Liver (tissue), 8 donors: ENCODE measurements at regions not wholly inside any gene's neighbourhood (a gene's known extent, or its start where the extent isn't known, plus 50 kb on each side); places are given as distances from the start of the nearest gene placed in this dataset.

ENCODE experiments used
- DNase-seq: peaks from one replicate; pipeline ENCODE4 v3.0.0-alpha.2; 2017; ENCODE audit warnings: low spot score
- H3K27ac ChIP-seq, 2 donors: one replicate each; pipeline ENCODE4 v1.7.0; 2013; ENCODE audit warnings: inconsistent platforms in 2 of 2, low read length in 2 of 2, control low read depth in 1 of 2, low read depth in 1 of 2, mild to moderate bottlenecking in 1 of 2
- H3K27me3 ChIP-seq, 4 donors: one replicate each; pipeline versions ENCODE4 v1.6.1 to v1.7.0; 2013; ENCODE audit warnings: low read length in 3 of 4, inconsistent platforms in 1 of 4, mild to moderate bottlenecking in 1 of 4, moderate library complexity in 1 of 4; ENCODE audit not compliant: control insufficient read depth in 4 of 4, insufficient read depth in 4 of 4
- H3K36me3 ChIP-seq, 4 donors: one replicate each; pipeline versions ENCODE4 v1.6.1 to v1.7.0; 2013; ENCODE audit warnings: low read length in 3 of 4, mild to moderate bottlenecking in 3 of 4, low read depth in 1 of 4, moderate library complexity in 1 of 4; ENCODE audit not compliant: control insufficient read depth in 4 of 4, insufficient read depth in 3 of 4
- H3K4me1 ChIP-seq, 4 donors: one replicate each; pipeline versions ENCODE4 v1.6.1 to v1.7.0; 2013; ENCODE audit warnings: low read length in 3 of 4, mild to moderate bottlenecking in 3 of 4, moderate library complexity in 1 of 4; ENCODE audit not compliant: control insufficient read depth in 4 of 4, insufficient read depth in 4 of 4
- H3K4me3 ChIP-seq, 3 donors: one replicate each; pipeline versions ENCODE4 v1.6.1 to v1.7.0; 2013; ENCODE audit warnings: low read length in 3 of 3, control low read depth in 1 of 3, low read depth in 1 of 3, mild to moderate bottlenecking in 1 of 3
- H3K9ac ChIP-seq, 2 donors: one replicate each; pipeline ENCODE4 v1.7.0; 2013; ENCODE audit warnings: low read length in 2 of 2, mild to moderate bottlenecking in 2 of 2, moderate library complexity in 2 of 2, control low read depth in 1 of 2, low read depth in 1 of 2
- H3K9me3 ChIP-seq, 4 donors: one replicate each; pipeline versions ENCODE4 v1.6.1 to v1.7.0; 2013; ENCODE audit warnings: low read length in 3 of 4; ENCODE audit not compliant: control insufficient read depth in 4 of 4
- CTCF ChIP-seq: fragments of 150-350 bp; IDR thresholded peaks from 2 replicates; pipeline ENCODE4 v1.5.1; 2017; ENCODE audit warnings: improper control_type of control experiment, low read depth, low read length; ENCODE audit not compliant: missing input control
- EGR1 ChIP-seq, 2 donors: IDR thresholded peaks; 2 replicates each; pipeline ENCODE4 v1.6.1; 2016 to 2018; ENCODE audit warnings: antibody characterized with exemption in 2 of 2, low read depth in 2 of 2
- FOXA2 ChIP-seq: IDR thresholded peaks from 2 replicates; pipeline ENCODE4 v1.6.1; 2016; ENCODE audit warnings: antibody characterized with exemption
- GABPA ChIP-seq, 2 donors: IDR thresholded peaks in 1 of 2; conservative IDR thresholded peaks in 1 of 2; 2 replicates each; pipeline ENCODE4 v1.6.1; 2016; ENCODE audit warnings: antibody characterized with exemption in 2 of 2, mild to moderate bottlenecking in 1 of 2, moderate library complexity in 1 of 2
- HNF4A ChIP-seq, 2 donors: conservative IDR thresholded peaks; 2 replicates each; pipeline ENCODE4 v1.6.1; 2016; ENCODE audit warnings: antibody characterized with exemption in 2 of 2, mild to moderate bottlenecking in 2 of 2
- HNF4G ChIP-seq: IDR thresholded peaks from 2 replicates; pipeline ENCODE4 v1.6.1; 2016; ENCODE audit warnings: antibody characterized with exemption
- JUND ChIP-seq, 2 donors: IDR thresholded peaks; 2 replicates each; pipeline ENCODE4 v1.6.1; 2016; ENCODE audit warnings: antibody characterized with exemption in 2 of 2
- NR2F2 ChIP-seq: IDR thresholded peaks from 2 replicates; pipeline ENCODE4 v1.6.1; 2016; ENCODE audit warnings: antibody characterized with exemption
- RAD21 ChIP-seq, 2 donors: IDR thresholded peaks; 2 replicates each; pipeline ENCODE4 v1.6.1; 2016; ENCODE audit warnings: antibody characterized with exemption in 2 of 2, mild to moderate bottlenecking in 2 of 2
- REST ChIP-seq: IDR thresholded peaks from 2 replicates; pipeline ENCODE4 v1.6.1; 2016; ENCODE audit warnings: antibody characterized with exemption, mild to moderate bottlenecking
- RXRA ChIP-seq, 2 donors: IDR thresholded peaks; 2 replicates each; pipeline ENCODE4 v1.6.1; 2017 to 2018; ENCODE audit warnings: antibody characterized with exemption in 2 of 2, mild to moderate bottlenecking in 1 of 2
- SP1 ChIP-seq: IDR thresholded peaks from 2 replicates; pipeline ENCODE4 v1.6.1; 2018; ENCODE audit warnings: antibody characterized with exemption, mild to moderate bottlenecking
- YY1 ChIP-seq: IDR thresholded peaks from 2 replicates; pipeline ENCODE4 v1.6.1; 2016; ENCODE audit warnings: antibody characterized with exemption, mild to moderate bottlenecking
- WGBS: extraction: QIAGEN DNeasy Blood & Tissue Kit; methylation state at CpG from one replicate; pipeline ENCODE4 v1.1.7; 2013; 5-methylcytosine and 5-hydroxymethylcytosine counted together
- TF ChIP-seq, protein P1 (sequence below): IDR thresholded peaks from 2 replicates; pipeline ENCODE4 v1.6.1; 2016; ENCODE audit warnings: antibody characterized with exemption
- TF ChIP-seq, protein P2 (sequence below): IDR thresholded peaks from 2 replicates; pipeline ENCODE4 v1.6.1; 2016; ENCODE audit warnings: antibody characterized with exemption
- TF ChIP-seq, protein P3 (sequence below): IDR thresholded peaks from 2 replicates; pipeline ENCODE4 v1.6.1; 2016; ENCODE audit warnings: antibody characterized with exemption
- donor health status: healthy.
- donor health status: healthy.
- donor health status: healthy.
- donor health status: healthy.
- donor health status: healthy.

- H3K9me3 ChIP-seq, result no peaks in the 10 kb centered on the region
- TF ChIP-seq YY1, result no peak
- no peak for TF ChIP-seq HNF4A (conservative IDR thresholded peaks at IDR 0.05)
- TF ChIP-seq, protein P1, sequence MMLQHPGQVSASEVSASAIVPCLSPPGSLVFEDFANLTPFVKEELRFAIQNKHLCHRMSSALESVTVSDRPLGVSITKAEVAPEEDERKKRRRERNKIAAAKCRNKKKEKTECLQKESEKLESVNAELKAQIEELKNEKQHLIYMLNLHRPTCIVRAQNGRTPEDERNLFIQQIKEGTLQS, result no peak
- no peak for TF ChIP-seq REST
- no peak for TF ChIP-seq FOXA2
- no peak overlapping the region for H3K27ac ChIP-seq
- no peak overlapping the region for H3K4me3 ChIP-seq
- H3K9ac ChIP-seq, result no peak overlapping the region
- H3K27me3 ChIP-seq, result no peaks in the 10 kb centered on the region
- 91% methylated on average over 1 of the region's 1 CpG for WGBS
- DNase-seq, result no peak
- no peaks in the 10 kb centered on the region for H3K36me3 ChIP-seq
- H3K4me1 ChIP-seq, result no peaks in the 10 kb centered on the region
Observed at GRCh38 chr6:125471667-125472066, 169.9 kb upstream of the HDDC2 start.

DNA sequence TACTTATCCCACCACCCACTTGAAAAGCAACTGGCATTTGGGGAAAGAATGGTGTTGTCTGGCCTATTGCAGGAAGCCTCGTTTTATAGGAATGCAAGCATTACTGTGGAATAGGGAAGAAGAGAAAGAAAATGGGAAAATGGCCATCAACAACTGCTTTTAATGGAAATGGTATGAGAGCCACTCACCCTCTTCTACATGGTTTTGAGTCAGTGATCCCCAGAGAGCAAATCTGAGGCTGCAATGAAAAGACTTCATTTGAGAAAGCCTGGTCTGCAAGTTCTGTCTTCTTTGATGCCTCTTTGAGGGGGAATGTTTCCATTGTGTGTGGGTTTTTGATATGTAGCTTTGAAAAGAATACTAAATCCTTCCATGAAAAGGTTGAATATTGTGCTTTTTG lies 172.3 kb upstream of the HDDC2 start:
- Histone ChIP-seq H3K4me3 (no peak overlapping the region), H3K9ac (no peak overlapping the region), H3K4me1 (no peaks in the 10 kb centered on the region), H3K36me3 (no peaks in the 10 kb centered on the region), H3K27me3 (no peaks in the 10 kb centered on the region), H3K9me3 (no peaks in the 10 kb centered on the region), H3K27ac (no peak overlapping the region)
- DNase-seq, result no peak
- TF ChIP-seq, protein P2, sequence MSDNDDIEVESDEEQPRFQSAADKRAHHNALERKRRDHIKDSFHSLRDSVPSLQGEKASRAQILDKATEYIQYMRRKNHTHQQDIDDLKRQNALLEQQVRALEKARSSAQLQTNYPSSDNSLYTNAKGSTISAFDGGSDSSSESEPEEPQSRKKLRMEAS, result no peak
- TF ChIP-seq JUND (IDR thresholded peaks at IDR 0.05), result no peak
- no peak for TF ChIP-seq NR2F2
- no peak for TF ChIP-seq FOXA2
- TF ChIP-seq CTCF, result no peak
- no peak for TF ChIP-seq HNF4A (conservative IDR thresholded peaks at IDR 0.05)
- TF ChIP-seq SP1, result no peak
- TF ChIP-seq, protein P3, sequence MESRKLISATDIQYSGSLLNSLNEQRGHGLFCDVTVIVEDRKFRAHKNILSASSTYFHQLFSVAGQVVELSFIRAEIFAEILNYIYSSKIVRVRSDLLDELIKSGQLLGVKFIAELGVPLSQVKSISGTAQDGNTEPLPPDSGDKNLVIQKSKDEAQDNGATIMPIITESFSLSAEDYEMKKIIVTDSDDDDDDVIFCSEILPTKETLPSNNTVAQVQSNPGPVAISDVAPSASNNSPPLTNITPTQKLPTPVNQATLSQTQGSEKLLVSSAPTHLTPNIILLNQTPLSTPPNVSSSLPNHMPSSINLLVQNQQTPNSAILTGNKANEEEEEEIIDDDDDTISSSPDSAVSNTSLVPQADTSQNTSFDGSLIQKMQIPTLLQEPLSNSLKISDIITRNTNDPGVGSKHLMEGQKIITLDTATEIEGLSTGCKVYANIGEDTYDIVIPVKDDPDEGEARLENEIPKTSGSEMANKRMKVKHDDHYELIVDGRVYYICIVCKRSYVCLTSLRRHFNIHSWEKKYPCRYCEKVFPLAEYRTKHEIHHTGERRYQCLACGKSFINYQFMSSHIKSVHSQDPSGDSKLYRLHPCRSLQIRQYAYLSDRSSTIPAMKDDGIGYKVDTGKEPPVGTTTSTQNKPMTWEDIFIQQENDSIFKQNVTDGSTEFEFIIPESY, result no peak
- TF ChIP-seq YY1, result no peak
- TF ChIP-seq HNF4G, result no peak
- no peak for TF ChIP-seq REST
- TF ChIP-seq, protein P1, result no peak
- no peak for TF ChIP-seq RXRA (IDR thresholded peaks at IDR 0.05)
- TF ChIP-seq GABPA (IDR thresholded peaks at IDR 0.05 in 1 of 2, conservative IDR thresholded peaks at IDR 0.05 in 1 of 2), result no peak
- no peak for TF ChIP-seq EGR1 (IDR thresholded peaks at IDR 0.05; ENCODE audit: low read depth in 2 of 2)
- TF ChIP-seq RAD21 (IDR thresholded peaks at IDR 0.05), result no peak
- WGBS, result 64% methylated on average over 1 of the region's 1 CpG
